HEK293T (cell line): ENCODE measurements at regions not wholly inside any gene's neighbourhood (a gene's known extent, or its start where the extent isn't known, plus 50 kb on each side); places are given as distances from the start of the nearest gene placed in this dataset.

ENCODE experiments used
- CTBP1 ChIP-seq: fragments of 450-650 bp; IDR thresholded peaks from 2 replicates; pipeline ENCODE4 v1.6.1; 2016; ENCODE audit warnings: borderline replicate concordance
- HDGF ChIP-seq: fragments of 450-650 bp; IDR thresholded peaks from 2 replicates; pipeline ENCODE4 v1.6.1; 2017; ENCODE audit warnings: antibody characterized with exemption, borderline replicate concordance
- L3MBTL2 ChIP-seq: fragments of 450-650 bp; conservative IDR thresholded peaks from 2 replicates; pipeline ENCODE4 v1.6.1; 2016; ENCODE audit warnings: mild to moderate bottlenecking
- NFRKB ChIP-seq: fragments of 450-650 bp; IDR thresholded peaks from 2 replicates; pipeline ENCODE4 v1.6.1; 2016; ENCODE audit warnings: mild to moderate bottlenecking, moderate library complexity
- SP1 ChIP-seq: fragments of 450-650 bp; IDR thresholded peaks from 2 replicates; pipeline ENCODE4 v1.6.1; 2017
- SUZ12 ChIP-seq: fragments of 450-650 bp; IDR thresholded peaks from 2 replicates; pipeline ENCODE4 v1.6.1; 2016; ENCODE audit warnings: mild to moderate bottlenecking
- TF ChIP-seq, protein P1 (sequence below): fragments of 450-650 bp; IDR thresholded peaks from 2 replicates; pipeline ENCODE4 v1.6.1; 2016

DNA sequence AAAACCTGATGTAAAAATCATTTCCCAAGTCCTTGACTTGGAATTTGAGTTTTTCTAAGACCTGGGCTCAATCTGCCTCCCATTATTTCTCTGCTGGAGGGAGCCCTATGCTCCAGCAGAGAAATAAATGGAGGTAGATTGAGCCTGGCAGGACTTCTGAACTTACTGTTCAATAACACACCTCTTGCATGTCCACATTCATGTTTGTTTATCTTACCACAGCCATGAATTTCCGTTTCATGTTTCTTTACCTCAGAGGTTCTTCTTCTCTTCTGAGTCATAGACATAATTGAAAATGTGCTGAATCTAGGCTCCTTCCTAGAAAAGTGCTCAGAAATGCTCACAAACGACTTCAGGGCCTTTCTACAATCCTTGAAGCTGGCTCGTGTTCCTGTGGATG is 170.8 kb downstream of the PMAIP1 start:
- TF ChIP-seq L3MBTL2 = no peak
- TF ChIP-seq HDGF = no peak
- no peak for TF ChIP-seq SUZ12
- TF ChIP-seq SP1 = no peak
- no peak for TF ChIP-seq NFRKB
- TF ChIP-seq, protein P1, sequence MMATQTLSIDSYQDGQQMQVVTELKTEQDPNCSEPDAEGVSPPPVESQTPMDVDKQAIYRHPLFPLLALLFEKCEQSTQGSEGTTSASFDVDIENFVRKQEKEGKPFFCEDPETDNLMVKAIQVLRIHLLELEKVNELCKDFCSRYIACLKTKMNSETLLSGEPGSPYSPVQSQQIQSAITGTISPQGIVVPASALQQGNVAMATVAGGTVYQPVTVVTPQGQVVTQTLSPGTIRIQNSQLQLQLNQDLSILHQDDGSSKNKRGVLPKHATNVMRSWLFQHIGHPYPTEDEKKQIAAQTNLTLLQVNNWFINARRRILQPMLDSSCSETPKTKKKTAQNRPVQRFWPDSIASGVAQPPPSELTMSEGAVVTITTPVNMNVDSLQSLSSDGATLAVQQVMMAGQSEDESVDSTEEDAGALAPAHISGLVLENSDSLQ = no peak
- TF ChIP-seq CTBP1 = no peak
